H1 (cell line): ENCODE measurements at regions not wholly inside any gene's neighbourhood (a gene's known extent, or its start where the extent isn't known, plus 50 kb on each side); places are given as distances from the start of the nearest gene placed in this dataset.

Source experiments
- CTCF ChIA-PET: fragments of 300-600 bp; sonication (Branson Sonifier 250); formaldehyde crosslinking; loops from one replicate; lab custom pipeline; 2021; ENCODE audit not compliant: partially characterized antibody; lab: Charles Lee
- POLR2A ChIA-PET: fragments of 300-600 bp; sonication (Branson Sonifier 250); formaldehyde crosslinking; loops from one replicate; lab custom pipeline; 2021; ENCODE audit warnings: inconsistent platforms; ENCODE audit not compliant: partially characterized antibody; lab: Charles Lee
- DNase-seq, 2 experiments: peaks; one replicate each; pipeline versions ENCODE4 v3.0.0 to v3.0.0-alpha.2; 2010 to 2022; ENCODE audit warnings: low spot score in 2 of 2, low read depth in 1 of 2, mixed read lengths in 1 of 2
- FAIRE-seq: peaks from 2 replicates; lab custom pipeline; 2011; peaks lifted over from hg19 to GRCh38; lab: Jason Lieb, UNC
- H2AFZ ChIP-seq: 2 replicates; pipeline ENCODE4 v1.8.1; 2012; ENCODE audit warnings: low read length, inconsistent platforms
- H2AK5ac ChIP-seq: 2 replicates; pipeline ENCODE4 v1.6.1; 2013; ENCODE audit warnings: low read depth, low read length
- H2BK120ac ChIP-seq: replicated peaks from 2 replicates; pipeline ENCODE3; 2013; ENCODE audit warnings: low read depth, low read length, inconsistent platforms
- H2BK12ac ChIP-seq: 2 replicates; pipeline ENCODE4 v1.6.1; 2013; ENCODE audit warnings: low read depth, low read length
- H2BK15ac ChIP-seq: 2 replicates; pipeline ENCODE4 v1.6.1; 2013; ENCODE audit warnings: low read length
- H2BK20ac ChIP-seq: 2 replicates; pipeline ENCODE4 v1.6.1; 2013; ENCODE audit warnings: low read length
- H2BK5ac ChIP-seq: 2 replicates; pipeline ENCODE4 v1.6.1; 2013; ENCODE audit warnings: low read depth, low read length
- H3K14ac ChIP-seq: 2 replicates; pipeline ENCODE4 v1.6.1; 2013; ENCODE audit warnings: inconsistent platforms; ENCODE audit not compliant: insufficient read length
- H3K18ac ChIP-seq: 2 replicates; pipeline ENCODE4 v1.6.1; 2013; ENCODE audit warnings: low read length; ENCODE audit errors: extremely low read depth
- H3K23ac ChIP-seq: 2 replicates; pipeline ENCODE4 v1.6.1; 2013; ENCODE audit warnings: inconsistent platforms; ENCODE audit not compliant: insufficient read length
- H3K23me2 ChIP-seq: 2 replicates; pipeline ENCODE4 v1.6.1; 2013; ENCODE audit warnings: low read depth, low read length
- H3K27ac ChIP-seq: 2 replicates; pipeline ENCODE4 v1.6.1; 2011; ENCODE audit warnings: low read depth, low read length, inconsistent platforms
- H3K27me3 ChIP-seq, 4 experiments: replicated peaks in 1 of 4; 1 replicate in 1 of 4; 2 replicates in 3 of 4; pipeline versions ENCODE4 v1.6.1 to v1.8.1; 2011 to 2013; ENCODE audit warnings: low read length in 3 of 4, mild to moderate bottlenecking in 3 of 4, inconsistent platforms in 2 of 4, mixed read lengths in 2 of 4, moderate library complexity in 1 of 4; ENCODE audit not compliant: control insufficient read depth in 3 of 4, insufficient read depth in 3 of 4; ENCODE audit errors: extremely low read depth in 1 of 4
- H3K36me3 ChIP-seq, 4 experiments: 2 replicates each; pipeline versions ENCODE4 v1.6.1 to v1.8.1; 2011 to 2013; ENCODE audit warnings: mild to moderate bottlenecking in 4 of 4, low read length in 3 of 4, moderate library complexity in 2 of 4, control low read depth in 1 of 4, inconsistent platforms in 1 of 4; ENCODE audit not compliant: insufficient read depth in 4 of 4, control insufficient read depth in 2 of 4
- H3K4ac ChIP-seq: replicated peaks from 2 replicates; pipeline ENCODE3; 2013; ENCODE audit warnings: low read length, low read depth, mixed read lengths, inconsistent platforms; ENCODE audit not compliant: insufficient read length
- H3K4me1 ChIP-seq, 4 experiments: replicated peaks in 1 of 4; 1 replicate in 1 of 4; 2 replicates in 3 of 4; pipeline versions ENCODE4 v1.6.1 to v1.8.1; 2011 to 2013; ENCODE audit warnings: low read length in 3 of 4, inconsistent platforms in 2 of 4, mixed read lengths in 1 of 4; ENCODE audit not compliant: insufficient read depth in 4 of 4, control insufficient read depth in 3 of 4
- H3K4me2 ChIP-seq, 2 experiments: 2 replicates each; pipeline versions ENCODE4 v1.6.1 to v1.8.1; 2011 to 2013; ENCODE audit warnings: low read depth in 2 of 2, low read length in 2 of 2, control low read depth in 1 of 2, inconsistent platforms in 1 of 2, mild to moderate bottlenecking in 1 of 2; ENCODE audit not compliant: insufficient read depth in 1 of 2
- H3K4me3 ChIP-seq, 4 experiments: fragments of 200-600, 300-600 bp in 1 of 4; sonication (generic), shearing (Covaris generic), sonication (Bioruptor Twin) in 1 of 4; 2 replicates each; pipeline versions ENCODE4 v1.5.1 to v1.8.1; 2011 to 2016; ENCODE audit warnings: low read length in 4 of 4, low read depth in 3 of 4, control low read depth in 2 of 4, inconsistent platforms in 2 of 4, mild to moderate bottlenecking in 2 of 4, mixed read lengths in 1 of 4, moderate library complexity in 1 of 4; ENCODE audit not compliant: insufficient read depth in 2 of 4; ENCODE audit errors: extremely low read depth in 1 of 4
- H3K56ac ChIP-seq: replicated peaks from 2 replicates; pipeline ENCODE3; 2013; ENCODE audit warnings: low read depth, mild to moderate bottlenecking, mixed read lengths, low read length, inconsistent platforms; ENCODE audit not compliant: insufficient read length
- H3K79me1 ChIP-seq: 2 replicates; pipeline ENCODE4 v1.6.1; 2013; ENCODE audit warnings: low read depth, low read length, control low read depth
- H3K79me2 ChIP-seq, 2 experiments: 2 replicates each; pipeline versions ENCODE4 v1.6.1 to v1.8.1; 2012 to 2013; ENCODE audit warnings: low read length in 2 of 2, mild to moderate bottlenecking in 2 of 2, inconsistent platforms in 1 of 2; ENCODE audit not compliant: insufficient read depth in 2 of 2, control insufficient read depth in 1 of 2
- H3K9ac ChIP-seq, 4 experiments: replicated peaks in 1 of 4; 1 replicate in 1 of 4; 2 replicates in 3 of 4; pipeline versions ENCODE4 v1.6.1 to v1.8.1; 2011 to 2013; ENCODE audit warnings: low read depth in 3 of 4, low read length in 3 of 4, control low read depth in 2 of 4, mild to moderate bottlenecking in 2 of 4, moderate library complexity in 2 of 4, inconsistent platforms in 1 of 4; ENCODE audit errors: extremely low read depth in 1 of 4
- H3K9me3 ChIP-seq, 2 experiments: 2 replicates each; pipeline versions ENCODE4 v1.6.1 to v1.8.1; 2012 to 2013; ENCODE audit warnings: mild to moderate bottlenecking in 2 of 2, moderate library complexity in 2 of 2, control low read depth in 1 of 2, inconsistent platforms in 1 of 2, low read depth in 1 of 2, low read length in 1 of 2, mixed read lengths in 1 of 2; ENCODE audit not compliant: insufficient read depth in 2 of 2
- H4K20me1 ChIP-seq, 2 experiments: replicated peaks in 1 of 2; 2 replicates each; pipeline versions ENCODE3 to v1.8.1; 2011 to 2013; ENCODE audit warnings: inconsistent platforms in 2 of 2, low read length in 2 of 2, mild to moderate bottlenecking in 1 of 2; ENCODE audit not compliant: insufficient read depth in 2 of 2, control insufficient read depth in 1 of 2
- H4K5ac ChIP-seq: 2 replicates; pipeline ENCODE4 v1.6.1; 2013; ENCODE audit warnings: low read length, low read depth, mixed read lengths, inconsistent platforms; ENCODE audit not compliant: insufficient read length
- H4K8ac ChIP-seq: 2 replicates; pipeline ENCODE4 v1.8.0; 2013; ENCODE audit warnings: mild to moderate bottlenecking, moderate library complexity, low read length, inconsistent platforms; ENCODE audit not compliant: insufficient read depth; ENCODE audit errors: extremely low read depth
- H4K91ac ChIP-seq: replicated peaks from 2 replicates; pipeline ENCODE3; 2013; ENCODE audit warnings: low read length, mixed read lengths, inconsistent platforms; ENCODE audit not compliant: insufficient read length
- BACH1 ChIP-seq: IDR thresholded peaks from 2 replicates; pipeline ENCODE4 v1.6.1; 2012; ENCODE audit warnings: low read length, improper control_type of control experiment
- BCL11A ChIP-seq, 2 experiments: IDR thresholded peaks; one replicate each; pipeline ENCODE4 v1.6.1; 2011; ENCODE audit warnings: low read depth in 2 of 2, low read length in 2 of 2, mild to moderate bottlenecking in 2 of 2
- BRCA1 ChIP-seq: IDR thresholded peaks from 2 replicates; pipeline ENCODE4 v1.6.1; 2012; ENCODE audit warnings: low read depth, low read length, improper control_type of control experiment
- CBX8 ChIP-seq: fragments of 300-800, 300-1000 bp; sonication (generic); IDR thresholded peaks from 2 replicates; pipeline ENCODE4 v1.7.1; 2016; ENCODE audit warnings: low read depth, low read length, borderline replicate concordance
- CTBP2 ChIP-seq: IDR thresholded peaks from 2 replicates; pipeline ENCODE4 v1.7.0; 2011; ENCODE audit warnings: borderline replicate concordance, mild to moderate bottlenecking, moderate library complexity, mixed read lengths, low read length; ENCODE audit not compliant: insufficient read depth, insufficient read length
- EGR1 ChIP-seq: IDR thresholded peaks from 2 replicates; pipeline ENCODE4 v1.6.1; 2011; ENCODE audit warnings: low read depth, low read length, borderline replicate concordance
- HDAC2 ChIP-seq, 2 experiments: fragments of 300-600 bp in 1 of 2; sonication (generic) in 1 of 2; IDR thresholded peaks; 2 replicates each; pipeline ENCODE4 v1.6.1; 2011 to 2012; ENCODE audit warnings: low read depth in 2 of 2, low read length in 2 of 2, mild to moderate bottlenecking in 2 of 2, moderate library complexity in 2 of 2, borderline replicate concordance in 1 of 2, inconsistent platforms in 1 of 2
- HDAC6 ChIP-seq: IDR thresholded peaks from one replicate; pipeline ENCODE4 v1.7.1; 2012; ENCODE audit warnings: low read depth, mild to moderate bottlenecking, inconsistent platforms, low read length, moderate library complexity
- KDM4A ChIP-seq: IDR thresholded peaks from one replicate; pipeline ENCODE4 v1.7.1; 2012; ENCODE audit warnings: low read depth, mild to moderate bottlenecking, moderate library complexity, low read length, inconsistent platforms; ENCODE audit not compliant: severe bottlenecking
- NRF1 ChIP-seq: IDR thresholded peaks from 2 replicates; pipeline ENCODE4 v1.6.1; 2011; ENCODE audit warnings: mild to moderate bottlenecking, low read depth, low read length, improper control_type of control experiment
- POLR2A ChIP-seq, 2 experiments: IDR thresholded peaks; 1 replicate in 1 of 2; 2 replicates in 1 of 2; pipeline ENCODE4 v1.6.1; 2011; ENCODE audit warnings: low read depth in 2 of 2, low read length in 2 of 2, mild to moderate bottlenecking in 2 of 2; ENCODE audit errors: control extremely low read depth in 1 of 2
- POLR2AphosphoS5 ChIP-seq: IDR thresholded peaks from 2 replicates; pipeline ENCODE4 v1.6.1; 2011; ENCODE audit warnings: low read depth, low read length
- RAD21 ChIP-seq, 2 experiments: IDR thresholded peaks in 1 of 2; conservative IDR thresholded peaks in 1 of 2; 2 replicates each; pipeline ENCODE4 v1.6.1; 2011; ENCODE audit warnings: low read depth in 2 of 2, low read length in 2 of 2, improper control_type of control experiment in 1 of 2, inconsistent platforms in 1 of 2, mild to moderate bottlenecking in 1 of 2, moderate library complexity in 1 of 2
- SIRT6 ChIP-seq: IDR thresholded peaks from one replicate; pipeline ENCODE4 v1.7.1; 2012; ENCODE audit warnings: low read length, inconsistent platforms
- TAF7 ChIP-seq: optimal IDR thresholded peaks from 2 replicates; pipeline ENCODE3; 2011; ENCODE audit warnings: low read depth, mild to moderate bottlenecking, inconsistent platforms, low read length, moderate library complexity, borderline replicate concordance
- WGBS, 2 experiments: shearing (Covaris generic) in 1 of 2; methylation state at CpG; one replicate each; pipeline versions ENCODE4 v1.1.6 to v1.1.7; 2013 to 2015; ENCODE audit warnings: low lambda C conversion rate in 2 of 2, mixed read lengths in 2 of 2, inconsistent platforms in 1 of 2, low coverage in 1 of 2, missing lambda C conversion rate in 1 of 2; ENCODE audit not compliant: insufficient replicate concordance in 2 of 2, insufficient coverage in 1 of 2, insufficient read length in 1 of 2; ENCODE audit errors: extremely low coverage in 1 of 2, missing lambda C conversion rate in 1 of 2; 5-methylcytosine and 5-hydroxymethylcytosine counted together

GRCh38 chr6:77097940-77098339 is 365.4 kb downstream of the HTR1B start:
- no peak overlapping the region for H2BK15ac ChIP-seq
- H4K91ac ChIP-seq, result no peak overlapping the region
- H2BK120ac ChIP-seq, result no peak overlapping the region
- H3K27me3 ChIP-seq, result no peaks in the 10 kb centered on the region
- H3K36me3 ChIP-seq, result no peaks in the 10 kb centered on the region
- H3K18ac ChIP-seq, result no peak overlapping the region
- H3K14ac ChIP-seq, result no peak overlapping the region
- DNase-seq, result no peak
- H3K23me2 ChIP-seq, result no peaks in the 10 kb centered on the region
- POLR2A ChIA-PET, result interaction anchor here (0.6 kb wide), 1 partner anchor 12 kb away, joined by 3 read pairs; no protein-coding TSS in a partner anchor
- no peak overlapping the region for H3K56ac ChIP-seq
- H3K9ac ChIP-seq, result no peak overlapping the region
- H3K4me3 ChIP-seq, result no peak overlapping the region
- H2AK5ac ChIP-seq, result no peak overlapping the region
- no peak overlapping the region for H2AFZ ChIP-seq
- H4K5ac ChIP-seq, result no peak overlapping the region
- H3K4me2 ChIP-seq, result no peak overlapping the region
- H2BK12ac ChIP-seq, result no peak overlapping the region
- TF ChIP-seq BRCA1 (no peak), BCL11A (IDR thresholded peaks at IDR 0.05; ENCODE audit: low read depth in 2 of 2, low read length in 2 of 2) (no peak), HDAC2 (IDR thresholded peaks at IDR 0.05; ENCODE audit: borderline replicate concordance in 1 of 2, low read depth in 2 of 2, low read length in 2 of 2) (no peak), HDAC6 (no peak), BACH1 (no peak), RAD21 (IDR thresholded peaks at IDR 0.05 in 1 of 2, conservative IDR thresholded peaks at IDR 0.05 in 1 of 2; ENCODE audit: low read depth in 2 of 2, low read length in 2 of 2) (no peak), SIRT6 (no peak), POLR2AphosphoS5 (no peak), TAF7 (no peak), NRF1 (no peak), CTBP2 (no peak), EGR1 (no peak), POLR2A (IDR thresholded peaks at IDR 0.05; ENCODE audit: control extremely low read depth in 1 of 2, low read depth in 2 of 2, low read length in 2 of 2) (no peak), KDM4A (no peak), CBX8 (no peak)
- H3K9me3 ChIP-seq, result no peaks in the 10 kb centered on the region
- no peak overlapping the region for H3K27ac ChIP-seq
- no peak overlapping the region for H2BK20ac ChIP-seq
- no peak overlapping the region for H2BK5ac ChIP-seq
- H3K79me2 ChIP-seq, result no peaks in the 10 kb centered on the region
- no peaks in the 10 kb centered on the region for H4K20me1 ChIP-seq
- no peak overlapping the region for H3K4ac ChIP-seq
- no peaks in the 10 kb centered on the region; a peak in 1 of 7 replicates for H3K4me1 ChIP-seq
- no peak for FAIRE-seq
- no peaks in the 10 kb centered on the region for H3K79me1 ChIP-seq
- CTCF ChIA-PET, result no interaction called here
- 93% methylated on average over 2 of the region's 2 CpGs; no CpG with 5 or more reads in 1 of the 2 experiments for WGBS, 2 experiments
- H3K23ac ChIP-seq, result no peak overlapping the region
- H4K8ac ChIP-seq, result no peak overlapping the region
